K562 (cell line): ENCODE measurements at regions not wholly inside any gene's neighbourhood (a gene's known extent, or its start where the extent isn't known, plus 50 kb on each side); places are given as distances from the start of the nearest gene placed in this dataset.

Experiments used
- ATAC-seq: fragments of 200-7000 bp; cut with Tn5 transposase; 3 replicates; pipeline ENCODE4 v1.9.1; 2020; ENCODE audit warnings: moderate library complexity
- BruUV-seq: library from RNA; stranded (reverse); fragments of 400-500 nt; replicated peaks from 2 replicates; lab custom pipeline; 2021; lab: Mats Ljungman, UMichigan
- CTCF ChIA-PET: fragments of 300-600 bp; formaldehyde crosslinking; extraction: SDS; loops from one replicate; lab custom pipeline; 2021; ENCODE audit warnings: low intra/inter-chr PET ratio; lab: Yijun Ruan, JAX
- POLR2A ChIA-PET: fragments of 300-600, 350-650 bp; sonication (Branson Sonifier 250); formaldehyde crosslinking; extraction: SDS; loops from one replicate; lab custom pipeline; 2021; ENCODE audit warnings: antibody characterized with exemption, inconsistent platforms; lab: Yijun Ruan, JAX
- DNase-seq, 4 experiments: peaks; one replicate each; pipeline versions ENCODE4 v3.0.0 to v3.0.0-alpha.2; 2011 to 2018; ENCODE audit warnings: low spot score in 3 of 4, mixed read lengths in 3 of 4; ENCODE audit errors: extremely low read depth in 1 of 4
- FAIRE-seq: peaks from 2 replicates; lab custom pipeline; 2011; peaks lifted over from hg19 to GRCh38; lab: Jason Lieb, UNC
- H2AFZ ChIP-seq: 2 replicates; pipeline ENCODE4 v1.6.0; 2011; ENCODE audit warnings: low read depth, low read length, control low read depth, inconsistent platforms
- H3K27ac ChIP-seq: fragments of 200-600 bp; 3 replicates; pipeline ENCODE4 v1.8.0; 2011; ENCODE audit warnings: low read depth, mild to moderate bottlenecking, control low read depth, inconsistent platforms, low read length, moderate library complexity, mixed read lengths; ENCODE audit errors: extremely low read depth
- H3K27me3 ChIP-seq, 2 experiments: fragments of 300-600 bp in 1 of 2; 2 replicates in 1 of 2; 3 replicates in 1 of 2; pipeline versions ENCODE4 v1.6.0 to v1.8.0; 2011; ENCODE audit warnings: inconsistent platforms in 2 of 2, low read length in 2 of 2, mild to moderate bottlenecking in 1 of 2, mixed read lengths in 1 of 2, moderate library complexity in 1 of 2; ENCODE audit not compliant: control insufficient read depth in 2 of 2, insufficient read depth in 2 of 2
- H3K36me3 ChIP-seq: fragments of 300-600 bp; 3 replicates; pipeline ENCODE4 v1.8.0; 2011; ENCODE audit warnings: mild to moderate bottlenecking, low read length, inconsistent platforms; ENCODE audit not compliant: control insufficient read depth, insufficient read depth
- H3K4me1 ChIP-seq, 2 experiments: fragments of 200-600 bp in 1 of 2; replicated peaks in 1 of 2; 2 replicates in 1 of 2; 3 replicates in 1 of 2; pipeline versions ENCODE4 v1.5.1 to v1.8.0; 2011; ENCODE audit warnings: inconsistent platforms in 2 of 2, low read length in 2 of 2, mild to moderate bottlenecking in 1 of 2, mixed read lengths in 1 of 2, moderate library complexity in 1 of 2; ENCODE audit not compliant: control insufficient read depth in 2 of 2, insufficient read depth in 2 of 2
- H3K4me2 ChIP-seq: 2 replicates; pipeline ENCODE4 v1.6.1; 2011; ENCODE audit warnings: low read length, control low read depth, inconsistent platforms, mixed read lengths; ENCODE audit not compliant: insufficient read depth
- H3K4me3 ChIP-seq: fragments of 200-600 bp; sonication (generic), shearing (Covaris generic); 2 replicates; pipeline ENCODE4 v1.5.1; 2016; ENCODE audit warnings: control low read depth, inconsistent platforms
- H3K79me2 ChIP-seq: fragments of 200-600 bp; 3 replicates; pipeline ENCODE4 v1.8.0; 2011; ENCODE audit warnings: low read length, inconsistent platforms; ENCODE audit not compliant: control insufficient read depth, insufficient read depth
- H3K9ac ChIP-seq, 2 experiments: 2 replicates each; pipeline versions ENCODE4 v1.6.0 to v1.6.1; 2011; ENCODE audit warnings: low read depth in 2 of 2, low read length in 2 of 2, control low read depth in 1 of 2, inconsistent platforms in 1 of 2, mild to moderate bottlenecking in 1 of 2, mixed read lengths in 1 of 2; ENCODE audit not compliant: insufficient read depth in 1 of 2
- H3K9me1 ChIP-seq: one replicate; pipeline ENCODE4 v1.6.0; 2011; ENCODE audit warnings: inconsistent platforms, mild to moderate bottlenecking, low read length, moderate library complexity; ENCODE audit not compliant: control insufficient read depth, insufficient read depth
- H3K9me3 ChIP-seq: replicated peaks from 2 replicates; pipeline ENCODE4 v1.5.1; 2011; ENCODE audit warnings: low read depth, low read length, inconsistent platforms; ENCODE audit not compliant: control insufficient read depth, insufficient read depth
- H4K20me1 ChIP-seq: replicated peaks from 2 replicates; pipeline ENCODE4 v1.6.1; 2011; ENCODE audit warnings: low read length, inconsistent platforms, mixed read lengths; ENCODE audit not compliant: control insufficient read depth, insufficient read depth
- CC2D1A ChIP-seq: fragments of 450-650 bp; IDR thresholded peaks from 2 replicates; pipeline ENCODE4 v1.6.1; 2017; ENCODE audit warnings: mild to moderate bottlenecking
- ELF1 ChIP-seq: fragments of 200-800 bp; sonication (Bioruptor generic); IDR thresholded peaks from 2 replicates; pipeline ENCODE4 v1.6.1; 2016; ENCODE audit warnings: missing genetic modification characterization, missing compliant biosample characterization
- ETV6 ChIP-seq, 3 experiments: fragments of 150-350 bp in 1 of 3; sonication (generic) in 1 of 3; formaldehyde crosslinking in 1 of 3; IDR thresholded peaks; 2 replicates each; pipeline versions ENCODE4 v1.6.1 to v1.8.0; 2014 to 2022; ENCODE audit warnings: borderline replicate concordance in 2 of 3, low read depth in 2 of 3, antibody characterized with exemption in 1 of 3, low read length in 1 of 3, mild to moderate bottlenecking in 1 of 3, missing genetic modification reagents in 1 of 3
- GTF3C2 ChIP-seq: IDR thresholded peaks from 3 replicates; pipeline ENCODE4 v1.6.1; 2011; ENCODE audit warnings: borderline replicate concordance, mild to moderate bottlenecking, moderate library complexity; ENCODE audit not compliant: insufficient read length; ENCODE audit errors: extremely low read depth
- IFI16 ChIP-seq: fragments of 250-450 bp; sonication (Bioruptor Pico); IDR thresholded peaks from 2 replicates; pipeline ENCODE4 v2.1.2; 2022; ENCODE audit warnings: mild to moderate bottlenecking, inconsistent platforms
- IRF2 ChIP-seq: sonication (generic); formaldehyde crosslinking; IDR thresholded peaks from 2 replicates; pipeline ENCODE4 v1.8.1; 2022; ENCODE audit warnings: mild to moderate bottlenecking, missing genetic modification reagents
- MBD2 ChIP-seq: sonication (generic); IDR thresholded peaks from 2 replicates; pipeline ENCODE4 v1.6.1; 2016; ENCODE audit warnings: low read depth, borderline replicate concordance
- MXD1 ChIP-seq: fragments of 250-450 bp; sonication (Bioruptor Pico); IDR thresholded peaks from 2 replicates; pipeline ENCODE4 v1.8.0; 2021; ENCODE audit warnings: borderline replicate concordance, mild to moderate bottlenecking, moderate library complexity; ENCODE audit not compliant: poor library complexity, severe bottlenecking
- MXI1 ChIP-seq: IDR thresholded peaks from 2 replicates; pipeline ENCODE4 v1.6.1; 2011; ENCODE audit warnings: low read depth, mild to moderate bottlenecking, improper control_type of control experiment, low read length
- RAD51 ChIP-seq: fragments of 450-650 bp; IDR thresholded peaks from 2 replicates; pipeline ENCODE4 v1.7.1; 2016; ENCODE audit warnings: low read depth, mild to moderate bottlenecking, borderline replicate concordance
- TAF9B ChIP-seq: fragments of 450-650 bp; IDR thresholded peaks from 2 replicates; pipeline ENCODE4 v1.6.1; 2018; ENCODE audit warnings: mild to moderate bottlenecking; ENCODE audit not compliant: partially characterized antibody
- THAP12 ChIP-seq: fragments of 250-450 bp; sonication (Bioruptor Pico); IDR thresholded peaks from 2 replicates; pipeline ENCODE4 v1.9.0; 2021; ENCODE audit warnings: mild to moderate bottlenecking, inconsistent platforms
- ZBTB5 ChIP-seq: fragments of 450-650 bp; IDR thresholded peaks from 2 replicates; pipeline ENCODE4 v1.6.1; 2017; ENCODE audit warnings: antibody characterized with exemption
- ZNF239 ChIP-seq: fragments of 250-450 bp; sonication (Bioruptor Pico); IDR thresholded peaks from 2 replicates; pipeline ENCODE4 v1.4.0; 2020; ENCODE audit warnings: mild to moderate bottlenecking
- WGBS: fragments of 100-300 bp; shearing (Covaris generic); methylation state at CpG from one replicate; pipeline ENCODE4 v1.1.6; 2016; ENCODE audit warnings: low coverage, mixed read lengths; ENCODE audit not compliant: insufficient coverage; ENCODE audit errors: missing lambda C conversion rate; 5-methylcytosine and 5-hydroxymethylcytosine counted together
- in situ Hi-C: fragments of 300-500 bp; cut with MboI; formaldehyde crosslinking; loops from 4 replicates; pipeline ENCODE4 v1.15.0; 2018; ENCODE audit warnings: inconsistent platforms, mixed read lengths
- intact Hi-C: fragments of 100-400 bp; cut with micrococcal nuclease; formaldehyde crosslinking; loops from 2 replicates; pipeline ENCODE4 v1.14.2; 2022

GRCh38 chr21:35100349-35100811 lies 51.3 kb upstream of the RUNX1 start:
- FAIRE-seq (peak; percentile 55), DNase-seq (peak in 2 of 4 experiments; percentile 30 to 59), ATAC-seq (peak; percentile 34)
- intact Hi-C loops, result loop anchor here (5.0 kb wide), 1 partner anchor 213 kb away; no protein-coding TSS in a partner anchor
- Histone ChIP-seq H3K36me3 (no peaks in the 10 kb centered on the region; the same call in 2 of the 3 replicates), H3K9me1 (no peaks in the 10 kb centered on the region), H2AFZ (peak overlapping the region; percentile 86), H3K4me3 (no peak overlapping the region), H3K27ac (no peak overlapping the region; the same call in 1 of the 3 replicates), H3K9ac (peak overlapping the region; percentile 22 to 56; a peak in 2 of 4 replicates), H3K4me1 (peaks cover 22 to 65% of the 10 kb centered on the region in 2 experiments), H3K4me2 (peak overlapping the region; percentile 46), H3K27me3 (no peaks in the 10 kb centered on the region), H4K20me1 (no peaks in the 10 kb centered on the region), H3K79me2 (no peaks in the 10 kb centered on the region), H3K9me3 (no peaks in the 10 kb centered on the region)
- no TSS peak for BruUV-seq
- in situ Hi-C loops, result no loop called here
- WGBS, result 2% methylated on average over 8 of the region's 8 CpGs
- POLR2A ChIA-PET, result interaction anchor here (0.6 to 1.1 kb wide), 9 partner anchors 8 to 252 kb away, joined by 3 to 6 read pairs (median 3); no protein-coding TSS in a partner anchor
- CTCF ChIA-PET, result no interaction called here
- TF ChIP-seq MXD1 (no peak), ZBTB5 (no peak), ELF1 (tag) (no peak), IFI16 (CRISPR knock-in tag) (no peak), GTF3C2 (no peak), TAF9B (no peak), ETV6 (IDR thresholded peaks at IDR 0.05; ENCODE audit: borderline replicate concordance in 1 of 2, low read depth in 2 of 2, low read length in 1 of 2) (no peak), ETV6 (CRISPR knock-in tag; IDR thresholded peaks at IDR 0.05; ENCODE audit: borderline replicate concordance) (no peak), IRF2 (CRISPR knock-in tag) (no peak), RAD51 (no peak), CC2D1A (no peak), MBD2 (no peak), MXI1 (no peak), ZNF239 (CRISPR knock-in tag) (no peak), THAP12 (no peak)
